HG03139 (cell line): ENCODE measurements at regions not wholly inside any gene's neighbourhood (a gene's known extent, or its start where the extent isn't known, plus 50 kb on each side); places are given as distances from the start of the nearest gene placed in this dataset.

Experiments
- ATAC-seq: cut with Tn5 transposase; IDR thresholded peaks from one replicate; pipeline ENCODE4 v1.9.1; 2021; ENCODE audit not compliant: unreplicated experiment

DNA sequence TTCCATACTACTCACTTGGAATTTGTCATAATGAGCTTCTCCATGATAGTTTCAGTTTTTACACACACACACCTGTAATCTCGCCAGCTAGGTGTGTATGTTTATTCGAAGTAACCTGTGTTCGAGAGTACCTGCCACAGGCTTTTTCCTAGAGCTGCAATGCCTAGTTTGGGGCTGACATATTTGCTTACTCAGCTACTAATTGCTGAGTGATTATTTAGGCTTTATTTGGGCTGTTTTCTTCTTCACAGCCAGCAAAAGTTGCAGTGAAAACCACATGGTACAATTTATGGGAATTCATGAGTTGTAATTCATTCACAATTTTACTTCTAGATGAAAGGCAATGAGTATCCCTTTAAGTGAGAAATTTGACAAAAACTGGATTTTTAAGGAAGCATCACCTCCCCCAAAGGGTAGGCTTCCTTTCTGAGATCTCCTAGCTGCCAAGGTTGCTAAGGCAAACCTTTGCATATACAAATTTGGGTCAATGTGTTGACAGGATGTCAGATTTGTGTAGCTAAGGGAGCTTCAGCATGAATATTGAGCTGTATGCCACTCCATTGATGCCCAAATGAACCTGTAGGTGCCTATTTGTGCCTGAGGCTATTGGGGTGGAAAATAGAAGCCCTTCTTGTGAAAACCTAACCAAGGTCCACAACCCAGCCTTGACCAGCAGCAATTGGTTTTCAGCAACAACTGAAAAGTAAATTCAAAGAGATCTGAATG lies 108.7 kb upstream of the OTX2 start:
- no peak for ATAC-seq

DNA sequence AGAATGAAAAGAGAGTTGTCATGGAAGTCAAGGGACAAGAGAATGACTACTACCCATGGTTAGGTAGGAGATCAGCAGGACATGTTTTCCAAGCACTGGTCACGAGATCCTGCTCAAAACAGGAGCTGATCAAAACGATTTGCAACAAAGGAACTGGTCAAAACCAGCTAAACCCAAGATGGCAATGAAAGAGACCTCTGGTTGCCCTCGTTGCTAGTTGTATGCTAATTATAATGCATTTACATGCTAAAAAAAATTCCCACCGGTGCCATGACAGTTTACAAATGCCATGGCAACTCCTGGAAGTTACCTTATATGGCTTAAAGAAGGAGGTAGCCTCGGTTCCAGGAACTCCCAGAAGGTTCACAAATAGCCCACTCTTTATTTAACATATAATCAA lies 95.0 kb upstream of the OTX2 start:
- ATAC-seq: no peak

DNA sequence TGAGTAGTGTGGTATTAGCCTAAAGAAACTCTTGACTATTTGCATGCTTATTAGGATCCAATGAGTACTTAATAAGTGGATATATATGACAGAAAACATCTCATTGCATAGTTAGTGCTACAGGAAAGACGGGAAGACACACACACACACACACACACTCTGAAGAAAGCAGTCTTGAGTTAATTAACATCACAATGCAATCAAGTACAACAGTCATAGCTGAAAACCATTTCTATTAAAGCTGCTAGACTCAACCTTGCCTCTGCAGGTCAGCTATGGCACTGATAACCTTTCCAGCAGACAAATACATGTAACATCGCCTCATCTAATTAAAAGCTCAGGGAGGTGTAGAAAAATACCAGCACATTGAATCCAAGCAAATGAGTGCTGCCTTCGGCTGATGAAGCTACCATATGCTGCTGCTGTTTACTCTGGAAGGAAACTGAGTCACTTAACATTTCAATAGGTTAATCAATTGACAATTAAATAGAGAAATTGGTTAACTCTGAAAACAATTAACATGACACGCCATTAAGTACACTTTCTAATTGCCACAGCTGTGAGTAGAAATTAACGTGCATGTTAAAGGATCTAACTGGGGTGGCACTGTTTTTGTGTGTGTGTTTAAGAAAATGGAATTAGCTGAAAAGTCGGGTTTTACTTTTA lies 93.2 kb upstream of the OTX2 start:
- ATAC-seq: no peak

DNA sequence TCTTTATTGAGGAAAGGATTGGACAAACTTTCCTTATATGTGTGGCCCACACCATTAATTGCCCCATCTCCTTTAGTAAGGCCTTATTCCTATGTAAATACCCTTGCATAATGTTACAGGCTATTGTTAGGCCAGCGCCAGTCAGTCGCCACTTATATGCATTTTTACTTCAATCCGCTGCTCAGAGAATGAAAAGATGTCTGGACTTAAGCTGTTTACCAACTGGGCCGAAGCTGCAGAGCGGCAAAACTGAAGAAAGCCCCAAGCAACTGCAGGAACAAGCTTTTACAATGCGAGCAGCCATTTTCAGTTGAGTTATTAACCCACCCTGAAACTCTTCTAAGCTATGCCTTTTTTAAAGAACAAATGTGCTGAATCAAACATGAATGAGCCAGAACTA lies 92.1 kb upstream of the OTX2 start:
- no peak for ATAC-seq

DNA sequence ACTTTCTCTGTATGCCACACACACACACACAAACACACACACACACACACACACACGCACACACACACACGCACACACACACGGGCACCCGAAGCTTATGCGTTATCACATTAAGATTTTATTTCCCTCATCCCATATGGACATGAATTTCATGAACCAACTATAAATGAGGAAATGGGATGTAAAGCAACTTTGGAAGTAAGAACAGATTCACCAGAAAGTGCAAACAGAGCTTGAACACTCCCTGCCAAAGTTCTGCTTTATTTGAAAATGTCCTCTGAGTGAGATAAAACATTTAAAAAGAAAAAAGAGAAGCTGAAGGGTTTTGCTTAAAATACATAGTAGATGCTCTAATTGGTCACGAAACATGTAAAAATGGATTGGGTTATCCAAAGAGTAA lies 90.4 kb upstream of the OTX2 start:
- no peak for ATAC-seq

DNA sequence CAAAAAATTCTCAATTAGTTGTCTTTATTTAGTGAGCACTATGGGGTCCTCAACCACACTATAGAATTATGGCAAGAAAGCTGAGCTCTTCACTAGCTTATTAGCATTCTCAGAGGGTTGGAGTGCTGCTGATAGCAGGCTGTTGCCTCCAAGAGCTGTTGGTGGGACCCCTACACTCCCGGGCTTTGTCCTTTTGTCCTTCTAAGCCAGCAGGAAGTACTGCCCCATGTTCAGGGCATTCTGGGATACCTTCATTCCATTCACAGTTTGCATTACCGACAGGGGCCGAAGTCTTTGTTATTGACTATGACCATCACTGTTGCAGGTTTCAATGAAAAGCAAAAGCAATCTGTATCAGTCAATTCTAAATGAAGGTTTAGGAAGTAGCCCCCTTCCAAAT lies 89.5 kb upstream of the OTX2 start:
- no peak for ATAC-seq

DNA sequence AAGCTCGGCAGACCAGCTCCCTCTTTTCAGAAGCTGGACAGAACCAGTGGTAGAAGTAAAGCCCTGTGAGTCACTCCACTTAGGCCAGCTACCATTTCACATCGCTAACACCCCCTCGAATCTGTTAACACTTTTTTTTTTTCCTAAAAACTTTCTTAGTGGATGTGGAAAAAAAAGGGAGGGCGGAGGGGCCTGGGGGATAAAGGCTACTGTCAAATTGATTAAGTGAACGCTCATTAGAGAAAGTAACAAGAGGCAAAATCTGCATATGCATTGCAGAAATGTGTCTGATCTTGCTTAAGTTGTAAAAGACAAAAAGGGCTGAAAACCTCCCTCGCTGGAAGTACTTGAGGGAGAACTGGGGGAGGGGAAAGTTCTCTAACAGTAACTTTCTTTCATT lies 86.6 kb upstream of the OTX2 start:
- ATAC-seq: no peak

DNA sequence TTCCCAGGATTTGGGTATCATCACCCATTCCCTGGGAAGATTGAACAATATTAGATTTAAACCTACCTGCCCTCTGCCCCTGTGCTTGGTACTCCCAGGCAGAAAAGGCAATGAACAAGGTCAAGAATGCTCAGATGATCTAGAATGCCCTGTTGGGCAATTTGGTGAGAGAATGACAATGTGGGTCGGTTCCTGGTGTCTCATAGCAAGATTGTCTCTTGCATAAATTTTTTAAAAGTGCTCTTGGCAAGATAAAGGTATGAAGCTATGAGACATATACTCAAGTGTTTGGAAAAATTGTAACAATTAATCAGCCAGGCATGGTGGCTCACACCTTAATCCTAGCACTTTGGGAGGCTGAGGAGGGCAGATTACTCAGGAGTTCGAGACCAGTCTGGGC lies 86.0 kb upstream of the OTX2 start:
- no peak for ATAC-seq

DNA sequence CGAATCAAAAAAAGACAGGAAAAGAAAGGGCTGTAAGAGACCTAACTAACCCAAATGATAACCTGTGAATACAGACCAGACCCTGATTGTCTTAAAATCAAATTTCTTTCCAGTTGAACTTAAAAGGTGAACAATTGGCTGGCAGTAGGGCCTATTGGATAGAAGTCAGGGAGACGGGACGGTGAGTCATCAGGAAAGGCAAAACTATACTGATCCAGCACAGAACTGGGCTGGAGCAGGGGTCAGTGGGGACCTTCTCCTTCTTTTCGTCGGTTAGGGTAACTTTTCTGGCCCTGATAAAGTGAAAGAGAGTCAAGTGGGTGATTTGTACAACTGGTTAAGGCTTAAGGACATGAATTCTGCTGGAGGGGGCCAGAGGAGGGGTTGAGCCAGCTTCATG lies 84.9 kb upstream of the OTX2 start:
- no peak for ATAC-seq

DNA sequence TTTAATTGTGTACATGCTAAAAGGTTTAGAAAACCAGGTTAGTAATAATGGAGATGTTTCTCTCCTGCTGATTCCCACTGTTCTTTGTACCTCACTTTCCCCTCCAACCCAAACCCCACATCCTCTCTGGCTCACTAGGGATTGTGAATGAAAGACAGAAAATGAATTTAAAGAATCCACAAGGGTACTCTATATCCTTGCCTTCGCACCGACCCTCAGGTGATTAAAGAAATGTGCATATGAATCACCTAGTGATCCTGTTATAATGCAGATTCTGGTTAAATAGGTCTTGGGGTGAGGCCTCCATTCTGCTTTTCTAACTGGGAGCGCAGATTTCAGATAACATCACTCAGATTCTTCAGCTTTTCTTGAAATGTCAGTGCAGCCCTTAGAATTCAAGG lies 84.3 kb upstream of the OTX2 start:
- ATAC-seq: no peak

DNA sequence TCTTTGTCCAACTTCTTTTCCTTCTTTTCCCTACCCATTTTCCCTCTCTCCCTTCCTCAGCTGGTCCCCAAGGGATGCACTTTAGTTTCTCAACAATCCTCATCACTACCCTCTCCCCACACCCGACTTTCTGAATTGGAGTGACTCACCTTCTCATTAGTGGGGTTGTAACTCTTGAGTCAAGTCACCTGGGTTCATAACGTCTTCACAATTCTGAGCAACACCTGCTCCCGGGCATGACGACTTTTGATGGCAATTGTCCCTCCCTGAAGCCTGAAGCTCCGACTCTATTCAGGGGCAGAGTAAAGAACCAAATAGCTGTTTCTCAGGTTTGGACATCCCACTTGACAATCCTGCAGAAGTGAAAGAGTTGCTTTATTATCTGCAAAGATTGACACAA lies 82.7 kb upstream of the OTX2 start:
- no peak for ATAC-seq

DNA sequence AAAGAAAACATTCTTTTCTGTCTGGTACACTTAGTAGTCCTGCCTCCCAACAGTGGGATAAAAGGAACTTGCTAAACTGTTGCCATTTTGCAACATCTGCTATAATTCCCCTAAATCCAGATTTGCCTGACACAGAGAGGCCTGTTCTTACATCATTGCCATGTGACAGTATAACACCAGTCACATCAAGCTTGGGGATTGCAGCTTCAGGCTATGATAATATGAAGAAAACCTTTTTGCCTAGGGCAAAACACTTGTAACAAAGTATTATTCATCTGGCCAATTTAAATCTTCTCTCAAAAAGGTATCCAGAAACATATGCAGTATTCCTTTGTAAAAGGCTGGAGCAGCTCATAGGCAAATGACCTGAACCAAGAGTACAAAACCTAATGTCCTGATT lies 80.9 kb upstream of the OTX2 start:
- ATAC-seq: no peak

DNA sequence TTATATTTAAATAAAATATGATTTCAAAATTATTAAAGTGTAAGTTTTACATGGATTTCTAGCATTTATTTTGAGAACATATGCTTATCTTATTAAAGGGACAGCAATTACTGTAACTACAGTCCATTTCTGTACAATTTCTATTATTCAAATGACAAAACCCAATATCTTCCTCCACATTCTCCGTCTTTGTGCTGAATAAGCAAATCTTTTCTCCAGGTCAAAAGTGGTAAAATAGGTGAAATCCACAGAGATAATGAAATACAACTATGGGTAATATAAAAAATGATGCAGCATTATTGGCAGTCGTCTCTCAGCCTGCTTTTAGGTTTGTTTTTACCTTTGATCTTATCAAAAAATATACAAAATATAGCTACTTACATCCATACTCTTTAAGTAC lies 79.4 kb upstream of the OTX2 start:
- no peak for ATAC-seq

DNA sequence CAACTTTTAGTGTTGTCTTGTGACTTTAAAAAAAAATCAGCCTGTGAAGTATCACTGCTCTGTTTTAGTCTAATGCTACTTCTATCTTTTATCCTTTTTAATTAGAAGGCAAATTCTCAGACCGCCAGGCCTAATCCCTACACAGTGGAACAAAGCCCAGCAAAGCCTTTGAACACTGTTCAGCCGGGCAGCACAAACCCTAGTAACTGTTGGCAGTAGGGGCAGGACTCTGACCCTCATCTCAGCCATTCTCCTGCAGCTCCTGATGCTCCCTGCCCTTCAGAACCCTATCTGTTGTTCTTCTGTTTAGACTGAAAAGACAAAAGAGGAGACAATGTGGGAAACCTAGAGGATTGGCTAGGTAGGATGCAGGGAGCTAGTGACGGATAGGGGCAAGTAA lies 78.0 kb upstream of the OTX2 start:
- no peak for ATAC-seq

DNA sequence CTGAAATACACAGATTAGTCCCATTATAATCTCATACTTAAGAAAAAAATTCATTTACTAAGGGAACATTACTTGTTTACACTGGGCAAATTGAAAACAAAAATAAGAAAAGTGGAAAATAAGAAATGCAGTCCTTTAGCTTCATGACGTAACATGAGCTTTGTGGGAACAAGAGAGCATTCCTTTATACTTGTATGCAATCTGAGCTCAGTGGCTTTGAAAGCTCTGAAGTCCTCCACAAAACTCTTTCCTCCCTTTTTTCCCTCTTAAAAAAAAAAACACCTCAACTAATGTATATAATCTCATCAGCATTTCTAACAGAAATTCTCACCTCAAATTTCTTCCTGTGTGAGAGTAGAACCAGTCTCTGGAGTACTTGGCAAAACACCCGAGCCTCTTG lies 76.9 kb upstream of the OTX2 start:
- no peak for ATAC-seq

DNA sequence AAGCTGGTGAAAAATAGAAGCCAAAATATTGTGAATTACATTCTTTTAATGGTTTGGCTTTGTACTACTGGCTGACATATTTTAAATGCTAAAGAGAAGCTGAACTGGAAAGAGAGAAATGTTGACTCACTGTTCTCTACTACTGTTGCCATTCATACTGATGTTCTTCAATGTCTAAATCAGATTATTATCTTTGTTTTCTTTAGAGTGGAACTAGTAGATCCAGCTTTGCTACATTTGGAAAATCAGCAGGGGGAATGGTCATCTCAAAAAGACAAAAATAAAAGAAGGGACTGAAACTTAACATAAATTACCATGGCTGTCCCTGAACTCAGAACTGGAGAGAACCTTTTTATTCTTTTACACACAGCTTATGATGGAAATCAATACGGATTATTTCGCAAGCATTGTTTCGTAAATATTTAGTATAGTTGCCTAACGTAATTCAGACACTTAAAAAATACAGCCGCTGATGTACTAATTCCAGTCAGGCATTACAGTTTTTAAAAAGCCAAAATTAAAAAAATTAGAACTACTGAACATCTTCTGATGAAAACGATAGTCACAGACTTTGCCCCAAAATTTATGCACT lies 76.3 kb upstream of the OTX2 start:
- no peak for ATAC-seq

DNA sequence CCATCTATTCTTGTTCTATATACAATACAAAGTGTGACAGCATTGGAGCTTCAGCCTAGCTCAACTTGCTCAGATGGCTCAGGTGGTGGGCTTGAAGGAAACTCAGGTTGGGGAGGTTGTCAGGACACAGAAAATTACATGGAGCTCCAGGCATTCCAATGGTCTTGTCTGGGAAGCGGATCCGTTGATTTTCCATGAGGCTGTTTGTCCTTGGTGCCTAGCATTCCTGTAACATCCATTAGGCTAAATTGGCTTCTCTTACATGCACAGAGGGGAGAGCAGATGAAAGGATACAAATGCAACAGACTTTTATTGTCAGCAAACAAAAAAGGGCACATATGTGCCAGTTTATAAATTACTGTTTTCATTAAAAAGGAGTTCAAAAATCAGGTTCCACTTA lies 75.5 kb upstream of the OTX2 start:
- ATAC-seq: no peak

DNA sequence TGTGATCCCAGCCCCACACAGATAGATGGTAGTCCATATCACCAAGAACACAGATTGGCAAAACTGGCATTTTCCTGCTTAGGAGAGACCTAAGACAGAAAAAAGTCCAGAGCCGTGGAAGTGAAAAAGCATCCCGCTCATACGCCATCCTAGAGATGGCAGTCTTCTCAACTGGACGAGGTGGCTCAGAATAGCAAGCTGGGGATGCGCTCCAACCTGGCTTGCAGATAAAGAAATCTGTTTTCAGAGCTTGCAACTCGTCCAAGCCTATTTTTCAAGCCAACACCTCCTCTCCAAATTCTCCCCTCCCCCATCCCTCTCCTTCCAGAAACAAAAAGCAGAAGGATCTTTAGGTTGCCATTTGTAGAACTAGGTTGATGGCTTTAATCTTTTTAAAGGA lies 74.3 kb upstream of the OTX2 start:
- ATAC-seq: no peak

DNA sequence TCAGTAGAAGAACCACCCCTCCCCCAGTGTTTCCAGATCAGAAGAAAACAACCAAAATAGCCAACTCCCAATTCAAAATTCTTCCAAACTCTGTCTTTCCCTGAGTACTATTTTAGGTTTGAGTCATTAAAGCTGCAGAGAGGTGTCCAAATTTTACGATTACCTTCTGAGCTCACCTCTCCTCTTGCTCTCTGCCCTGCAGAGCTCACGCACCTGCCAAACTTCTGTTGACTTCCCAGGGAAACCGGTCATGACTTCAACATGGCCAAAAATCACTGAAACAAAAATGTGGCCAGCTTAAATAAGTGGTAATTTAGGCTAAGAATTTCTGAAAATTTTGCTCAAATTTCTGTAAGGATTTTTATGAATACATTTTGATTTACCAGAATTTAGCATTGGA lies 70.9 kb upstream of the OTX2 start:
- ATAC-seq: no peak

DNA sequence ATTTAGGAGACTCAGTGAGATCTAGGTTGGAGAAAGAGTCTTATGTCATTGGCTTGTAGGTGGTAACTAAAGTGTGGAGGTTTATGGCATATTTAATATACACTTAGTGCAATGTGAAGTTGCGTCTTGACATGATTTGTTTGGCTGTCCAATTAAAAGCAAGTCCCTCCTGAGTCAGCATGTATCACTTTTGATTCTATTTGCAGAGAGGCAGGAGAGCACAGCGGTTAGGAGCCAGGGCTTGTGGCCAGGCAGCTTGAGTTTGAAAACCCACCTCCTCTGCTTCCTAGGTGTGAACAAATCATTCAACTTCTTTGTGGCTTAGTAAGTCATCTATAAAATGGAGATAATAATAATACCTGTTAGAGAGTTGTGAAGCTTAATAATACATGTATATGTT lies 68.5 kb upstream of the OTX2 start:
- no peak for ATAC-seq

DNA sequence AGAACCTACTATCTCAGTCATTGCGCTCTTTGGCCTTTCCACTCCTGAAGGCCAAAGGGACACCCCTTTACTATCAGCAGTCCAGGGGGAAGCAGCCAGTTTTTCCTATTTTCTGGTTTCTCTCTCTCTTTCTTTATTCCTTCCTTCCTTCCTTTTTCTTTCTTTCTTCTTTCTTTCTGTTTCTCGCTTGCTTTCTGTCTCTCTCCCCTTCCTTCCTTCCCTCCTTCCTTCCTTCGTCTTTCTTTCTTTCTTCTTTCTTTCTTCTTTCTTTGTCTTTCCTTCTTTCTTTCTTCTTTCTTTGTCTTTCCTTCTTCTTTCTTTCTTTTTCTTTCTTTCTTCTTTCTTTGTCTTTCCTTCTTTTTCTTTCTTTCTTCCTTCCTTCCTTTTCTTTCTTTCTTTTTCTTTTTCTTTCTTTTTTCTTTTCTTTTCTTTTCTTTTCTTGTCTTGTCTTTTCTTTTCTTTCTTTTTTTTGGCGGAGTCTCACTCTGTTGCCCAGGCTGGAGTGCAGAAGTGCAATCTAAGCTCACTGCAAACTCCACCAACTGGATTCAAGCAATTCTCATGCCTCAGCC lies 64.9 kb upstream of the OTX2 start:
- ATAC-seq: no peak

DNA sequence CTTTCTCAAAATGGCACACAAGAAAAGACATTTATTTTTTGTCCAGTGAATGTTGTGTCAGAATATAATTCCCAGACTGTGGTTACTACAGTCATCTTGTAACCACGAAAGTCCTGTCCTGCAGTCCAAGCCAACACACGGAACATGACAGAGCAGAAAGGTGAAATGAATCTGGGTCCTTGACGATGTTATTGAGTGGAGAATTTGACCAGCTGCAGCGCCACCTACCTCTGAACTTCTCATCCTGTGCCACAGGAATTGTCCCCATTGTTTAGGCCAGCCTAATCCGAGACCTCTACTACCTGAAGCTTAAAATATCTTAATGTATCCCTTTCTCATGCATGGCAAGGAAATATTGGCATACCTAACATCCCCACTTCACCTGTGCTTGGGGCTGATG lies 64.1 kb upstream of the OTX2 start:
- no peak for ATAC-seq
